A673 (cell line): ENCODE measurements at regions not wholly inside any gene's neighbourhood (a gene's known extent, or its start where the extent isn't known, plus 50 kb on each side); places are given as distances from the start of the nearest gene placed in this dataset.

Experiments
- EZH2 ChIP-seq: fragments of 200-600 bp; sonication (generic); IDR thresholded peaks from 2 replicates; pipeline ENCODE4 v1.6.1; 2017; ENCODE audit warnings: borderline replicate concordance, low read depth, mild to moderate bottlenecking, mixed read lengths, antibody characterized with exemption, low read length; ENCODE audit not compliant: poor library complexity, severe bottlenecking
- TF ChIP-seq, protein P1 (sequence below): fragments of 300-800, 200-600 bp; sonication (generic); conservative IDR thresholded peaks from 2 replicates; pipeline ENCODE4 v1.5.1; 2017; ENCODE audit warnings: low read depth, mild to moderate bottlenecking, antibody characterized with exemption, low read length, moderate library complexity, mixed read lengths

DNA sequence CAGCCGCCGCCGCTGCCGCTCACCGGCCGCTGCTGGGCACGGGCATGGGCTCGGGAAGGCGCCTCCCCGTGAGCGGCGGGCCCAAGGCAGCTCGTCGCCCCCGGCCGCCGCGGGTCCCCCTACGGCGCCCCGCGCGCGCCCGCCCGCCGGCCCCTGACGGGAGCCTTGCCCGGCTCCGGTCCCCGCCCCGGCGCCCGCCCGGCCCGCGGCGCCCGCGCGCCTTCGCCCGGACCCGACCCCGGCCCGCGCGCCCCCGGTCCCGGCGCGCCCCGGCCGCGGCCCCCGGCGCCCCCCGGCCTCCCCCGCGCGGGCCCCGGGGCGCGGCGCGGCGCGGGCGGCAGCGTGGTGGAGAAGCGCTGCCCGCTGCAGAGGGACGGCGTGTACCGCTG, 177.7 kb downstream of the OR4M2 start:
- TF ChIP-seq, protein P1, sequence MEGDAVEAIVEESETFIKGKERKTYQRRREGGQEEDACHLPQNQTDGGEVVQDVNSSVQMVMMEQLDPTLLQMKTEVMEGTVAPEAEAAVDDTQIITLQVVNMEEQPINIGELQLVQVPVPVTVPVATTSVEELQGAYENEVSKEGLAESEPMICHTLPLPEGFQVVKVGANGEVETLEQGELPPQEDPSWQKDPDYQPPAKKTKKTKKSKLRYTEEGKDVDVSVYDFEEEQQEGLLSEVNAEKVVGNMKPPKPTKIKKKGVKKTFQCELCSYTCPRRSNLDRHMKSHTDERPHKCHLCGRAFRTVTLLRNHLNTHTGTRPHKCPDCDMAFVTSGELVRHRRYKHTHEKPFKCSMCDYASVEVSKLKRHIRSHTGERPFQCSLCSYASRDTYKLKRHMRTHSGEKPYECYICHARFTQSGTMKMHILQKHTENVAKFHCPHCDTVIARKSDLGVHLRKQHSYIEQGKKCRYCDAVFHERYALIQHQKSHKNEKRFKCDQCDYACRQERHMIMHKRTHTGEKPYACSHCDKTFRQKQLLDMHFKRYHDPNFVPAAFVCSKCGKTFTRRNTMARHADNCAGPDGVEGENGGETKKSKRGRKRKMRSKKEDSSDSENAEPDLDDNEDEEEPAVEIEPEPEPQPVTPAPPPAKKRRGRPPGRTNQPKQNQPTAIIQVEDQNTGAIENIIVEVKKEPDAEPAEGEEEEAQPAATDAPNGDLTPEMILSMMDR, result no peak
- TF ChIP-seq EZH2, result no peak
